A549 (cell line): ENCODE measurements at regions not wholly inside any gene's neighbourhood (a gene's known extent, or its start where the extent isn't known, plus 50 kb on each side); places are given as distances from the start of the nearest gene placed in this dataset.

Source experiments
- CHD2 ChIP-seq: fragments of 150-350 bp; IDR thresholded peaks from 2 replicates; pipeline ENCODE4 v1.6.1; 2014; ENCODE audit warnings: low read length; ENCODE audit not compliant: partially characterized antibody
- EP300 ChIP-seq, 2 experiments: fragments of >200 bp; sonication (Bioruptor Twin); formaldehyde crosslinking; IDR thresholded peaks; 2 replicates in 1 of 2; 3 replicates in 1 of 2; pipeline ENCODE4 v1.6.1; 2016 to 2017
- POLR2A ChIP-seq: IDR thresholded peaks from 2 replicates; pipeline ENCODE4 v1.6.1; 2012; ENCODE audit warnings: mild to moderate bottlenecking, low read length
- TF ChIP-seq, protein P1 (sequence below): fragments of >200 bp; sonication (Bioruptor Twin); formaldehyde crosslinking; IDR thresholded peaks from 3 replicates; pipeline ENCODE4 v1.5.1; 2016
- TF ChIP-seq, protein P2 (sequence below): fragments of 200-600 bp; sonication (generic); IDR thresholded peaks from 2 replicates; pipeline ENCODE4 v1.6.1; 2016; ENCODE audit warnings: antibody characterized with exemption, mild to moderate bottlenecking, moderate library complexity

DNA sequence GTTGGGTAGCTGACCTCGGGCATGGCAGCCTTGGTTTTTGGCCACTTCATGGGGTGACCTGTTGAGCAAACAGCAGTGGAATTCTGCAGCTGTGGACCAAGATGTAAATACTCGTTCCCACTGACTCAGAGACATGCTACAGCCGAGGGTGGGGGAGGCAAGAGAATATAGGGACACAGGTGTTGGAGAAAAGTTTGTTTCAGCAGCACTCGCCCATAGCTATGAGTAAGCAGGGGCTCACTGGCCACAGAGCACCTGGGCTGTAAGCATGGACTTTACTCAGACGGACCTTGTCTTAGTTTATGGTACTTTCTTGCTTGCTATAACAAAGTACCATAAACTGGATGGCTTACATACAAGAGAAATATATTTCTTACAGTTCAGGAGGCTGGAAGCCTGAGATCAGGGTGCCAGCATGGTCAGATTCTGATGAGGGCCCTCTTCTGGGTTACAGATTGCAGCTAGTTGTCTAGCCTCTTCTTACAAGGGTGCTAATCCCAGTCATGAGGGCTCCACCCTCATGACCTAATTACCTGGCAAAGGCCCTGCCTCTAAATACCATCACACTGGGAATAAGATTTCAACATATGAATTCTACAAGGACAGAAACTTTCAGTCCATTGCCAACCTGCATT lies 437.2 kb upstream of the DAB1 start:
- TF ChIP-seq, protein P1, sequence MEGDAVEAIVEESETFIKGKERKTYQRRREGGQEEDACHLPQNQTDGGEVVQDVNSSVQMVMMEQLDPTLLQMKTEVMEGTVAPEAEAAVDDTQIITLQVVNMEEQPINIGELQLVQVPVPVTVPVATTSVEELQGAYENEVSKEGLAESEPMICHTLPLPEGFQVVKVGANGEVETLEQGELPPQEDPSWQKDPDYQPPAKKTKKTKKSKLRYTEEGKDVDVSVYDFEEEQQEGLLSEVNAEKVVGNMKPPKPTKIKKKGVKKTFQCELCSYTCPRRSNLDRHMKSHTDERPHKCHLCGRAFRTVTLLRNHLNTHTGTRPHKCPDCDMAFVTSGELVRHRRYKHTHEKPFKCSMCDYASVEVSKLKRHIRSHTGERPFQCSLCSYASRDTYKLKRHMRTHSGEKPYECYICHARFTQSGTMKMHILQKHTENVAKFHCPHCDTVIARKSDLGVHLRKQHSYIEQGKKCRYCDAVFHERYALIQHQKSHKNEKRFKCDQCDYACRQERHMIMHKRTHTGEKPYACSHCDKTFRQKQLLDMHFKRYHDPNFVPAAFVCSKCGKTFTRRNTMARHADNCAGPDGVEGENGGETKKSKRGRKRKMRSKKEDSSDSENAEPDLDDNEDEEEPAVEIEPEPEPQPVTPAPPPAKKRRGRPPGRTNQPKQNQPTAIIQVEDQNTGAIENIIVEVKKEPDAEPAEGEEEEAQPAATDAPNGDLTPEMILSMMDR: no peak
- TF ChIP-seq POLR2A (no peak), CHD2 (no peak), EP300 (IDR thresholded peaks at IDR 0.05) (no peak)
- TF ChIP-seq, protein P2, sequence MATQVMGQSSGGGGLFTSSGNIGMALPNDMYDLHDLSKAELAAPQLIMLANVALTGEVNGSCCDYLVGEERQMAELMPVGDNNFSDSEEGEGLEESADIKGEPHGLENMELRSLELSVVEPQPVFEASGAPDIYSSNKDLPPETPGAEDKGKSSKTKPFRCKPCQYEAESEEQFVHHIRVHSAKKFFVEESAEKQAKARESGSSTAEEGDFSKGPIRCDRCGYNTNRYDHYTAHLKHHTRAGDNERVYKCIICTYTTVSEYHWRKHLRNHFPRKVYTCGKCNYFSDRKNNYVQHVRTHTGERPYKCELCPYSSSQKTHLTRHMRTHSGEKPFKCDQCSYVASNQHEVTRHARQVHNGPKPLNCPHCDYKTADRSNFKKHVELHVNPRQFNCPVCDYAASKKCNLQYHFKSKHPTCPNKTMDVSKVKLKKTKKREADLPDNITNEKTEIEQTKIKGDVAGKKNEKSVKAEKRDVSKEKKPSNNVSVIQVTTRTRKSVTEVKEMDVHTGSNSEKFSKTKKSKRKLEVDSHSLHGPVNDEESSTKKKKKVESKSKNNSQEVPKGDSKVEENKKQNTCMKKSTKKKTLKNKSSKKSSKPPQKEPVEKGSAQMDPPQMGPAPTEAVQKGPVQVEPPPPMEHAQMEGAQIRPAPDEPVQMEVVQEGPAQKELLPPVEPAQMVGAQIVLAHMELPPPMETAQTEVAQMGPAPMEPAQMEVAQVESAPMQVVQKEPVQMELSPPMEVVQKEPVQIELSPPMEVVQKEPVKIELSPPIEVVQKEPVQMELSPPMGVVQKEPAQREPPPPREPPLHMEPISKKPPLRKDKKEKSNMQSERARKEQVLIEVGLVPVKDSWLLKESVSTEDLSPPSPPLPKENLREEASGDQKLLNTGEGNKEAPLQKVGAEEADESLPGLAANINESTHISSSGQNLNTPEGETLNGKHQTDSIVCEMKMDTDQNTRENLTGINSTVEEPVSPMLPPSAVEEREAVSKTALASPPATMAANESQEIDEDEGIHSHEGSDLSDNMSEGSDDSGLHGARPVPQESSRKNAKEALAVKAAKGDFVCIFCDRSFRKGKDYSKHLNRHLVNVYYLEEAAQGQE: no peak
